Activated CD4-positive, alpha-beta T cell treated with anti-CD3 and anti-CD28 coated beads for 36 hours (primary cell): ENCODE measurements at regions not wholly inside any gene's neighbourhood (a gene's known extent, or its start where the extent isn't known, plus 50 kb on each side); places are given as distances from the start of the nearest gene placed in this dataset.
A peak's percentile ranks its signal among the peaks of the same experiment; 100 is the strongest.
"Not testable (repeated sequence)": the region's sequence is repeated elsewhere in the genome, so short reads cannot be mapped to it uniquely, and the experiment has no call there.

ENCODE experiments used
- ATAC-seq: fragments of 200-7000 bp; cut with Tn5 transposase; one replicate; pipeline ENCODE4 v1.10.0; 2021; ENCODE audit warnings: mild to moderate bottlenecking, moderate library complexity
- CTCF ChIA-PET: fragments of 350-600 bp; sonication (Branson Sonifier 250); formaldehyde crosslinking; loops from one replicate; lab custom pipeline; 2021; ENCODE audit warnings: antibody characterized with exemption; lab: Charles Lee
- POLR2A ChIA-PET: fragments of 350-600 bp; sonication (Branson Sonifier 250); formaldehyde crosslinking; loops from one replicate; lab custom pipeline; 2021; ENCODE audit warnings: antibody characterized with exemption, inconsistent platforms; lab: Charles Lee
- DNase-seq: peaks from one replicate; pipeline ENCODE4 v3.0.0-alpha.2; 2020
- H3K27ac Mint-ChIP-seq: one replicate; pipeline ENCODE4 v1.8.0; 2021; ENCODE audit warnings: mixed read lengths
- H3K27me3 Mint-ChIP-seq: one replicate; pipeline ENCODE4 v1.8.0; 2021; ENCODE audit warnings: mixed read lengths
- H3K36me3 Mint-ChIP-seq: one replicate; pipeline ENCODE4 v1.8.0; 2021; ENCODE audit warnings: low read depth, mixed read lengths
- H3K4me1 Mint-ChIP-seq: one replicate; pipeline ENCODE4 v1.8.0; 2021; ENCODE audit warnings: mixed read lengths
- H3K4me3 Mint-ChIP-seq: one replicate; pipeline ENCODE4 v1.8.0; 2021; ENCODE audit warnings: mild to moderate bottlenecking, moderate library complexity, mixed read lengths
- H3K9me3 Mint-ChIP-seq: one replicate; pipeline ENCODE4 v1.8.0; 2021; ENCODE audit warnings: low read depth, mixed read lengths
- intact Hi-C, 2 experiments: fragments of 100-400 bp; cut with DNase I in 1 of 2; cut with micrococcal nuclease in 1 of 2; formaldehyde crosslinking; loops; one replicate each; pipeline versions ENCODE4 v1.14.2 to v1.15.1; 2022 to 2024; cut with DNase I, micrococcal nuclease

- H3K4me3 Mint-ChIP-seq: no peak overlapping the region
- no peak for ATAC-seq
- CTCF ChIA-PET: no interaction called here
Measured at GRCh38 chr1:229171934-229172333, 99.0 kb upstream of the RAB4A start.

GRCh38 chr1:229173491-229174476 is 97.1 kb upstream of the RAB4A start:
- H3K4me1 Mint-ChIP-seq, ATAC-seq, DNase-seq, H3K4me3 Mint-ChIP-seq, H3K9me3 Mint-ChIP-seq, H3K27ac Mint-ChIP-seq, intact Hi-C loops, POLR2A ChIA-PET, H3K36me3 Mint-ChIP-seq, H3K27me3 Mint-ChIP-seq: not testable (repeated sequence)
- CTCF ChIA-PET: interaction anchor here (0.7 kb wide), 1 partner anchor 12 kb away, joined by 6 read pairs; no protein-coding TSS in a partner anchor

More at GRCh38 chr1:229171934-229172333, 99.0 kb upstream of the RAB4A start:
- POLR2A ChIA-PET: no interaction called here
- Mint-ChIP-seq H3K36me3 (no peaks in the 10 kb centered on the region), H3K27me3 (no peaks in the 10 kb centered on the region), H3K9me3 (no peaks in the 10 kb centered on the region), H3K27ac (no peak overlapping the region), H3K4me1 (no peaks in the 10 kb centered on the region)
- DNase-seq: no peak
- intact Hi-C loops: no loop called here

- H3K27me3 Mint-ChIP-seq, H3K27ac Mint-ChIP-seq, POLR2A ChIA-PET, ATAC-seq, CTCF ChIA-PET, H3K36me3 Mint-ChIP-seq, H3K9me3 Mint-ChIP-seq, intact Hi-C loops, H3K4me3 Mint-ChIP-seq, H3K4me1 Mint-ChIP-seq, DNase-seq: not testable (repeated sequence)
Measured at GRCh38 chr1:229175297-229175696, 95.6 kb upstream of the RAB4A start.

- H3K36me3 Mint-ChIP-seq, CTCF ChIA-PET, POLR2A ChIA-PET, H3K9me3 Mint-ChIP-seq, H3K4me3 Mint-ChIP-seq, ATAC-seq, H3K4me1 Mint-ChIP-seq, H3K27ac Mint-ChIP-seq, H3K27me3 Mint-ChIP-seq, intact Hi-C loops, DNase-seq: not testable (repeated sequence)
Measured at GRCh38 chr1:229176457-229176856, 94.5 kb upstream of the RAB4A start.

- H3K4me1 Mint-ChIP-seq: no peaks in the 10 kb centered on the region
- intact Hi-C loops: no loop called here
- ATAC-seq: no peak
Measured at GRCh38 chr1:229180161-229180560, 90.8 kb upstream of the RAB4A start.

GRCh38 chr1:229181419-229181818 is 89.5 kb upstream of the RAB4A start:
- Mint-ChIP-seq H3K27me3 (no peaks in the 10 kb centered on the region), H3K36me3 (no peaks in the 10 kb centered on the region), H3K4me3 (no peak overlapping the region), H3K4me1 (peaks cover 5% of the 10 kb centered on the region), H3K27ac (no peak overlapping the region), H3K9me3 (no peaks in the 10 kb centered on the region)
- ChIA-PET POLR2A (no interaction called here), CTCF (interaction anchor here (0.6 kb wide), 1 partner anchor 140 kb away, joined by 3 read pairs; no protein-coding TSS in a partner anchor)
- DNase-seq (no peak), ATAC-seq (no peak)
- intact Hi-C loops: no loop called here

More at GRCh38 chr1:229180161-229180560, 90.8 kb upstream of the RAB4A start:
- Mint-ChIP-seq H3K27me3 (no peaks in the 10 kb centered on the region), H3K36me3 (no peaks in the 10 kb centered on the region), H3K27ac (no peak overlapping the region), H3K9me3 (no peaks in the 10 kb centered on the region), H3K4me3 (no peak overlapping the region)
- ChIA-PET POLR2A (no interaction called here), CTCF (no interaction called here)
- DNase-seq: no peak

- POLR2A ChIA-PET: no interaction called here
Measured at GRCh38 chr1:229183588-229183987, 87.3 kb upstream of the RAB4A start.

GRCh38 chr1:229184066-229184465 is 86.8 kb upstream of the RAB4A start:
- ChIA-PET CTCF (interaction anchor here (0.6 to 2.4 kb wide), 2 partner anchors 43 to 55 kb away, joined by 3 to 8 read pairs; no protein-coding TSS in a partner anchor), POLR2A (no interaction called here)
- Mint-ChIP-seq H3K36me3 (no peaks in the 10 kb centered on the region), H3K4me1 (peaks cover 11% of the 10 kb centered on the region), H3K9me3 (no peaks in the 10 kb centered on the region), H3K27ac (no peak overlapping the region), H3K4me3 (no peak overlapping the region), H3K27me3 (no peaks in the 10 kb centered on the region)
- no peak for DNase-seq
- intact Hi-C loops: no loop called here
- no peak for ATAC-seq

More at GRCh38 chr1:229183588-229183987, 87.3 kb upstream of the RAB4A start:
- no peak for ATAC-seq
- Mint-ChIP-seq H3K27ac (no peak overlapping the region), H3K36me3 (no peaks in the 10 kb centered on the region), H3K4me3 (no peak overlapping the region), H3K27me3 (no peaks in the 10 kb centered on the region), H3K4me1 (peaks cover 11% of the 10 kb centered on the region), H3K9me3 (no peaks in the 10 kb centered on the region)
- DNase-seq: no peak
- intact Hi-C loops: no loop called here
- CTCF ChIA-PET: interaction anchor here (2.4 kb wide), 1 partner anchor 44 kb away, joined by 8 read pairs; no protein-coding TSS in a partner anchor

GRCh38 chr1:229185963-229186362 is 84.9 kb upstream of the RAB4A start:
- ChIA-PET POLR2A (no interaction called here), CTCF (interaction anchor here (0.5 to 2.2 kb wide), 6 partner anchors 11 to 1018 kb away, joined by 3 to 10 read pairs (median 4); no protein-coding TSS in a partner anchor)
- DNase-seq (no peak), ATAC-seq (no peak)
- intact Hi-C loops: loop anchor here in 1 of 2 experiments (1.0 kb wide), 1 partner anchor 66 kb away; no protein-coding TSS in a partner anchor
- Mint-ChIP-seq H3K27me3 (no peaks in the 10 kb centered on the region), H3K4me3 (no peak overlapping the region), H3K36me3 (no peaks in the 10 kb centered on the region), H3K4me1 (peaks cover 11% of the 10 kb centered on the region), H3K9me3 (no peaks in the 10 kb centered on the region), H3K27ac (peak overlapping the region; percentile 75)

GRCh38 chr1:229186373-229187056 is 84.4 kb upstream of the RAB4A start:
- intact Hi-C loops: loop anchor here in 1 of 2 experiments (1.0 kb wide), 1 partner anchor 66 kb away; no protein-coding TSS in a partner anchor

GRCh38 chr1:229190057-229190575 is 80.8 kb upstream of the RAB4A start:
- peaks cover 19% of the 10 kb centered on the region for H3K4me1 Mint-ChIP-seq
- no peak overlapping the region for H3K27ac Mint-ChIP-seq
- intact Hi-C loops: no loop called here
- CTCF ChIA-PET: interaction anchor here (0.6 to 0.8 kb wide), 2 partner anchors 9 to 17 kb away, joined by 3 read pairs; no protein-coding TSS in a partner anchor
- H3K36me3 Mint-ChIP-seq: no peaks in the 10 kb centered on the region
- POLR2A ChIA-PET: no interaction called here
- no peak overlapping the region for H3K4me3 Mint-ChIP-seq
- no peaks in the 10 kb centered on the region for H3K9me3 Mint-ChIP-seq
- no peaks in the 10 kb centered on the region for H3K27me3 Mint-ChIP-seq
- no peak for ATAC-seq
- DNase-seq: no peak

More at GRCh38 chr1:229186373-229187056, 84.4 kb upstream of the RAB4A start:
- DNase-seq (peak; percentile 55), ATAC-seq (peak; percentile 98)
- Mint-ChIP-seq H3K9me3 (no peaks in the 10 kb centered on the region), H3K4me3 (no peak overlapping the region), H3K36me3 (no peaks in the 10 kb centered on the region), H3K27ac (peak overlapping the region; percentile 75), H3K4me1 (peaks cover 11% of the 10 kb centered on the region), H3K27me3 (no peaks in the 10 kb centered on the region)
- CTCF ChIA-PET: interaction anchor here (0.5 to 2.2 kb wide), 5 partner anchors 11 to 1018 kb away, joined by 3 to 10 read pairs (median 3); no protein-coding TSS in a partner anchor
- POLR2A ChIA-PET: no interaction called here
